HCT116 (cell line): ENCODE measurements at regions not wholly inside any gene's neighbourhood (a gene's known extent, or its start where the extent isn't known, plus 50 kb on each side); places are given as distances from the start of the nearest gene placed in this dataset.

Experiments
- ATAC-seq: fragments of 200-7000 bp; cut with Tn5 transposase; 2 replicates; pipeline ENCODE4 v1.9.1; 2020; ENCODE audit warnings: mild to moderate bottlenecking, moderate library complexity
- BruUV-seq: library from RNA; stranded (reverse); fragments of 400-500 nt; replicated peaks from 2 replicates; lab custom pipeline; 2021; lab: Mats Ljungman, UMichigan
- CTCF ChIA-PET: fragments of 300-600 bp; sonication (Branson Sonifier 250); formaldehyde crosslinking; loops from one replicate; lab custom pipeline; 2021; ENCODE audit warnings: antibody characterized with exemption; lab: Charles Lee
- POLR2A ChIA-PET: fragments of 300-600, 350-600 bp; sonication (Branson Sonifier 250); formaldehyde crosslinking; loops from one replicate; lab custom pipeline; 2021; ENCODE audit warnings: antibody characterized with exemption; lab: Charles Lee
- RAD21 ChIA-PET, 2 experiments: fragments of 300-600 bp; sonication (Branson Sonifier 250); formaldehyde crosslinking; loops; one replicate each; lab custom pipeline; 2023; ENCODE audit warnings: low total read pairs in 2 of 2; ENCODE audit not compliant: uncharacterized antibody in 2 of 2, unreplicated experiment in 2 of 2, low non-redundant PET in 1 of 2; lab: Charles Lee
- DNase-seq: peaks from one replicate; pipeline ENCODE4 v3.0.0-alpha.2; 2010; ENCODE audit warnings: low read depth, low spot score
- H2AFZ ChIP-seq: fragments of 200-600 bp; shearing (Covaris generic), sonication (generic); 2 replicates; pipeline ENCODE4 v1.6.1; 2017; ENCODE audit warnings: low read depth, mixed run types, mixed read lengths, antibody characterized with exemption, low read length; ENCODE audit not compliant: poor library complexity, severe bottlenecking
- H3K27ac ChIP-seq: 2 replicates; pipeline ENCODE4 v1.5.1; 2012; ENCODE audit warnings: low read depth, low read length
- H3K27me3 ChIP-seq: fragments of 200-600 bp; sonication (generic); 2 replicates; pipeline ENCODE4 v1.6.1; 2016; ENCODE audit warnings: mixed run types, low read length, mixed read lengths; ENCODE audit not compliant: insufficient read depth
- H3K36me3 ChIP-seq, 2 experiments: fragments of 200-500 bp in 1 of 2; fragments of 200-600 bp in 1 of 2; sonication (Bioruptor generic) in 1 of 2; sonication (generic) in 1 of 2; 2 replicates each; pipeline versions ENCODE4 v1.5.1 to v1.6.1; 2014 to 2016; ENCODE audit warnings: low read length in 2 of 2, inconsistent platforms in 1 of 2, mixed read lengths in 1 of 2, mixed run types in 1 of 2; ENCODE audit not compliant: insufficient read depth in 2 of 2, control insufficient read depth in 1 of 2
- H3K4me1 ChIP-seq, 2 experiments: fragments of 200-600 bp in 1 of 2; sonication (generic) in 1 of 2; 2 replicates each; pipeline versions ENCODE4 v1.5.1 to v1.6.1; 2012 to 2017; ENCODE audit warnings: low read length in 2 of 2, inconsistent platforms in 1 of 2, mild to moderate bottlenecking in 1 of 2, mixed read lengths in 1 of 2, mixed run types in 1 of 2, moderate library complexity in 1 of 2; ENCODE audit not compliant: insufficient read depth in 2 of 2, control insufficient read depth in 1 of 2
- H3K4me2 ChIP-seq: fragments of 200-600 bp; sonication (generic); 2 replicates; pipeline ENCODE4 v1.6.1; 2017; ENCODE audit warnings: mixed run types, low read length, mixed read lengths
- H3K4me3 ChIP-seq, 2 experiments: fragments of 200-600 bp in 1 of 2; sonication (generic) in 1 of 2; replicated peaks in 1 of 2; 2 replicates each; pipeline ENCODE4 v1.5.1; 2011 to 2016; ENCODE audit warnings: low read length in 2 of 2, control low read depth in 1 of 2, low read depth in 1 of 2, mild to moderate bottlenecking in 1 of 2, mixed read lengths in 1 of 2, mixed run types in 1 of 2
- H3K79me2 ChIP-seq: fragments of 200-600 bp; sonication (generic); 2 replicates; pipeline ENCODE4 v1.6.1; 2017; ENCODE audit warnings: mild to moderate bottlenecking, mixed run types, low read length, moderate library complexity, mixed read lengths; ENCODE audit not compliant: insufficient read depth
- H3K9ac ChIP-seq: fragments of 200-600 bp; sonication (generic); 2 replicates; pipeline ENCODE4 v1.6.1; 2016; ENCODE audit warnings: low read length, mixed read lengths
- H3K9me2 ChIP-seq: fragments of 200-600 bp; sonication (generic), shearing (Covaris generic); 2 replicates; pipeline ENCODE4 v1.6.1; 2017; ENCODE audit warnings: mixed run types, mild to moderate bottlenecking, moderate library complexity; ENCODE audit not compliant: insufficient read depth
- H3K9me3 ChIP-seq, 2 experiments: fragments of 200-500 bp in 1 of 2; fragments of 200-600 bp in 1 of 2; sonication (Bioruptor generic) in 1 of 2; sonication (generic) in 1 of 2; 2 replicates each; pipeline ENCODE4 v1.6.1; 2014 to 2017; ENCODE audit warnings: low read length in 2 of 2, mixed read lengths in 2 of 2, inconsistent platforms in 1 of 2, low read depth in 1 of 2, mild to moderate bottlenecking in 1 of 2, mixed run types in 1 of 2, moderate library complexity in 1 of 2; ENCODE audit not compliant: control insufficient read depth in 1 of 2, insufficient read depth in 1 of 2
- H4K20me1 ChIP-seq: fragments of 200-600 bp; sonication (generic), shearing (Covaris generic); 2 replicates; pipeline ENCODE4 v1.6.1; 2017; ENCODE audit warnings: mixed run types, mild to moderate bottlenecking, moderate library complexity; ENCODE audit not compliant: insufficient read depth
- EZH2phosphoT487 ChIP-seq: fragments of 200-600 bp; IDR thresholded peaks from 2 replicates; pipeline ENCODE4 v1.6.1; 2018; ENCODE audit warnings: antibody characterized with exemption, borderline replicate concordance
- FOSL1 ChIP-seq: IDR thresholded peaks from 2 replicates; pipeline ENCODE4 v1.6.1; 2012; ENCODE audit warnings: low read depth
- SP1 ChIP-seq: IDR thresholded peaks from 2 replicates; pipeline ENCODE4 v1.6.1; 2012; ENCODE audit warnings: low read depth
- YY1 ChIP-seq: IDR thresholded peaks from 2 replicates; pipeline ENCODE4 v1.6.1; 2011; ENCODE audit warnings: low read length, low read depth, moderate library complexity, mild to moderate bottlenecking; ENCODE audit not compliant: insufficient replicate concordance; ENCODE audit errors: extremely low read depth
- ZNF274 ChIP-seq: fragments of 200-500 bp; sonication (Bioruptor generic); IDR thresholded peaks from 2 replicates; pipeline ENCODE4 v1.6.1; 2014; ENCODE audit warnings: mild to moderate bottlenecking, low read depth, low read length, inconsistent platforms
- intact Hi-C: fragments of 100-400 bp; cut with micrococcal nuclease; formaldehyde crosslinking; loops from 2 replicates; pipeline ENCODE4 v1.10.0; 2022
- TF ChIP-seq, protein P1 (sequence below): IDR thresholded peaks from 2 replicates; pipeline ENCODE4 v1.6.1; 2012; ENCODE audit warnings: low read depth

DNA sequence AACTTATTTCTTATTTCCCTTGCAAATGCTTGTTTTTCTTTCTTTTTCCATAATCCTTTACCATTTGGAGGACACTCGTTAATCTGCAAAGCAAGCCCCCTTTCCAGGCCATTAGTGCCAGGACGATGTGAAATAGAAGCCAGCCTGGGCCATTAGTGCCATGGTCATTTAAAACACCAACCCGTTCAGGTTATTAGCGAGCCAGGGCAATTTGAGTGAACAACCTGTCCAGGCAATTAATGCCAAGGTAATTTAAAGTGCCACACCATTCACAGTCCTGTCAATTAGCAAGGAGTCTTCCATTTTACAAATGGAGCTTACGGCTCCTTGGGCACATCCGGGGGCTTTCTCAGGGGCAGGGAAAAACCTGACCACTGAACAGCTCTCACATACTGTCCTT lies 370.6 kb downstream of the HRH4 start:
- Histone ChIP-seq H2AFZ (no peak overlapping the region), H3K4me2 (no peak overlapping the region), H3K27me3 (peaks cover 29% of the 10 kb centered on the region), H3K27ac (no peak overlapping the region), H3K36me3 (no peaks in the 10 kb centered on the region), H4K20me1 (no peaks in the 10 kb centered on the region), H3K9me3 (no peaks in the 10 kb centered on the region), H3K4me3 (no peak overlapping the region), H3K4me1 (no peaks in the 10 kb centered on the region), H3K79me2 (no peaks in the 10 kb centered on the region), H3K9me2 (no peaks in the 10 kb centered on the region), H3K9ac (no peak overlapping the region)
- DNase-seq (no peak), ATAC-seq (no peak)
- intact Hi-C loops = no loop called here
- no TSS peak for BruUV-seq
- CTCF ChIA-PET = no interaction called here
- TF ChIP-seq, protein P1, sequence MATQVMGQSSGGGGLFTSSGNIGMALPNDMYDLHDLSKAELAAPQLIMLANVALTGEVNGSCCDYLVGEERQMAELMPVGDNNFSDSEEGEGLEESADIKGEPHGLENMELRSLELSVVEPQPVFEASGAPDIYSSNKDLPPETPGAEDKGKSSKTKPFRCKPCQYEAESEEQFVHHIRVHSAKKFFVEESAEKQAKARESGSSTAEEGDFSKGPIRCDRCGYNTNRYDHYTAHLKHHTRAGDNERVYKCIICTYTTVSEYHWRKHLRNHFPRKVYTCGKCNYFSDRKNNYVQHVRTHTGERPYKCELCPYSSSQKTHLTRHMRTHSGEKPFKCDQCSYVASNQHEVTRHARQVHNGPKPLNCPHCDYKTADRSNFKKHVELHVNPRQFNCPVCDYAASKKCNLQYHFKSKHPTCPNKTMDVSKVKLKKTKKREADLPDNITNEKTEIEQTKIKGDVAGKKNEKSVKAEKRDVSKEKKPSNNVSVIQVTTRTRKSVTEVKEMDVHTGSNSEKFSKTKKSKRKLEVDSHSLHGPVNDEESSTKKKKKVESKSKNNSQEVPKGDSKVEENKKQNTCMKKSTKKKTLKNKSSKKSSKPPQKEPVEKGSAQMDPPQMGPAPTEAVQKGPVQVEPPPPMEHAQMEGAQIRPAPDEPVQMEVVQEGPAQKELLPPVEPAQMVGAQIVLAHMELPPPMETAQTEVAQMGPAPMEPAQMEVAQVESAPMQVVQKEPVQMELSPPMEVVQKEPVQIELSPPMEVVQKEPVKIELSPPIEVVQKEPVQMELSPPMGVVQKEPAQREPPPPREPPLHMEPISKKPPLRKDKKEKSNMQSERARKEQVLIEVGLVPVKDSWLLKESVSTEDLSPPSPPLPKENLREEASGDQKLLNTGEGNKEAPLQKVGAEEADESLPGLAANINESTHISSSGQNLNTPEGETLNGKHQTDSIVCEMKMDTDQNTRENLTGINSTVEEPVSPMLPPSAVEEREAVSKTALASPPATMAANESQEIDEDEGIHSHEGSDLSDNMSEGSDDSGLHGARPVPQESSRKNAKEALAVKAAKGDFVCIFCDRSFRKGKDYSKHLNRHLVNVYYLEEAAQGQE = no peak
- TF ChIP-seq EZH2phosphoT487 (no peak), YY1 (no peak), FOSL1 (no peak), SP1 (no peak), ZNF274 (no peak)
- RAD21 ChIA-PET = no interaction called here
- POLR2A ChIA-PET = no interaction called here
